ENCODE measurements at regions not wholly inside any gene's neighbourhood (a gene's known extent, or its start where the extent isn't known, plus 50 kb on each side); places are given as distances from the start of the nearest gene placed in this dataset.

DNA sequence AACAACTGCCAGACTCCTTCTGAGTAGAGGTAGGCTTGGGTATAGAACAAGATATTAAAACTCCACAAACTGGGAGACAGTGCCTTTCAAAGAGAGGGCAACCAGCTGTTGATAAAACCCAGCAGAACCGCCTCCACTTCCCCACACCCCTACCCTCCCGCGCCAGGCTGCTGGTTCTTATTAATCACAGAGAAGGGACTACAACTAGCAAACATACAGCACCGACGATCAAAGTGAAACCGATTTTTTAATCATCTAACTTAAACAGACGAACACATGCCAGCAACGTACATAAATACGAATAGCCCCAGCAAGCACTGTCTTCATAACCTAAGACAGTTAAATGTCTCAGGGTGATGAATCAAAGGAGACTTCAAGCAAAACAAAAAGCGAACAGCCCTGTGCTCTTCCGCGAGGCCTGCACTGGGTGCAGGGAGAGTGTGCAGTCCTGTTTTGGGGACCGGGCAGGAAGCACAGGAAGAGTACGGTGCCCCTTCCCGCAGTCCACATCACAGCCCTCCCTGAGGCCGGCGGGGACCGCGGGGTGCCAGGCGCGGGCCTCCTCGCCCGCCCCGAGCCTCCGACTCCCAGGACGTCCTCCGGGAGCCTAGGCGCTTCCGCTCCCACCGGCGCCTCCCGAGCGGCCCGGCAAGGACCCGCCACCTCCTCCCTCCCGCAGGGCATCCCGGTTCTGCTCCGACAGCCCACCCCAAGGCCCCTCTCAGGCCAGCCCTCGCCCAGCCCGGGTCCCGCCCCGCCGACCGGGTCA lies 75.1 kb upstream of the VGLL4 start:
- TF ChIP-seq POLR2A (IDR thresholded peaks at IDR 0.05) = no peak
- TF ChIP-seq, protein P1, sequence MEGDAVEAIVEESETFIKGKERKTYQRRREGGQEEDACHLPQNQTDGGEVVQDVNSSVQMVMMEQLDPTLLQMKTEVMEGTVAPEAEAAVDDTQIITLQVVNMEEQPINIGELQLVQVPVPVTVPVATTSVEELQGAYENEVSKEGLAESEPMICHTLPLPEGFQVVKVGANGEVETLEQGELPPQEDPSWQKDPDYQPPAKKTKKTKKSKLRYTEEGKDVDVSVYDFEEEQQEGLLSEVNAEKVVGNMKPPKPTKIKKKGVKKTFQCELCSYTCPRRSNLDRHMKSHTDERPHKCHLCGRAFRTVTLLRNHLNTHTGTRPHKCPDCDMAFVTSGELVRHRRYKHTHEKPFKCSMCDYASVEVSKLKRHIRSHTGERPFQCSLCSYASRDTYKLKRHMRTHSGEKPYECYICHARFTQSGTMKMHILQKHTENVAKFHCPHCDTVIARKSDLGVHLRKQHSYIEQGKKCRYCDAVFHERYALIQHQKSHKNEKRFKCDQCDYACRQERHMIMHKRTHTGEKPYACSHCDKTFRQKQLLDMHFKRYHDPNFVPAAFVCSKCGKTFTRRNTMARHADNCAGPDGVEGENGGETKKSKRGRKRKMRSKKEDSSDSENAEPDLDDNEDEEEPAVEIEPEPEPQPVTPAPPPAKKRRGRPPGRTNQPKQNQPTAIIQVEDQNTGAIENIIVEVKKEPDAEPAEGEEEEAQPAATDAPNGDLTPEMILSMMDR (IDR thresholded peaks at IDR 0.05 in 4 of 5, conservative IDR thresholded peaks at IDR 0.05 in 1 of 5) = no peak
